Stomach (tissue), 8 donors: ENCODE measurements at regions not wholly inside any gene's neighbourhood (a gene's known extent, or its start where the extent isn't known, plus 50 kb on each side); places are given as distances from the start of the nearest gene placed in this dataset.
"Not testable (repeated sequence)": the region's sequence is repeated elsewhere in the genome, so short reads cannot be mapped to it uniquely, and the experiment has no call there.

Experiments used
- DNase-seq, 2 donors: peaks; one replicate each; pipeline versions ENCODE4 v3.0.0 to v3.0.0-alpha.2; 2013 to 2019
- H3K27ac ChIP-seq, 5 donors: fragments of 200-600 bp in 4 of 5; sonication (generic) in 4 of 5; one replicate each; pipeline ENCODE4 v1.5.1; 2013 to 2019; ENCODE audit warnings: mild to moderate bottlenecking in 1 of 5, moderate library complexity in 1 of 5
- H3K27me3 ChIP-seq, 3 donors: fragments of 200-600 bp; sonication (generic); one replicate each; pipeline ENCODE4 v1.5.1; 2017 to 2019; ENCODE audit warnings: mixed run types in 1 of 3
- H3K36me3 ChIP-seq, 4 donors: fragments of 200-600 bp; sonication (generic); 1 replicate in 3 of 4; 2 replicates in 1 of 4; pipeline ENCODE4 v1.5.1; 2016 to 2019
- H3K4me1 ChIP-seq, 4 donors: fragments of 200-600 bp; sonication (generic); one replicate each; pipeline ENCODE4 v1.5.1; 2016 to 2019
- H3K4me3 ChIP-seq, 4 donors: fragments of 200-600 bp; sonication (generic) in 3 of 4; one replicate each; pipeline ENCODE4 v1.5.1; 2016 to 2019; ENCODE audit warnings: mild to moderate bottlenecking in 1 of 4
- H3K9me3 ChIP-seq, 4 donors: fragments of 200-600 bp; sonication (generic); one replicate each; pipeline ENCODE4 v1.5.1; 2016 to 2019
- EP300 ChIP-seq: sonication (generic); formaldehyde crosslinking; IDR thresholded peaks from one replicate; pipeline ENCODE4 v1.6.1; 2017; ENCODE audit warnings: antibody characterized with exemption
- POLR2A ChIP-seq, 4 donors: fragments of 450-650 bp; IDR thresholded peaks; one replicate each; pipeline ENCODE4 v1.6.1; 2016; ENCODE audit warnings: antibody characterized with exemption in 4 of 4, control low read depth in 2 of 4, mild to moderate bottlenecking in 1 of 4, moderate library complexity in 1 of 4
- POLR2AphosphoS5 ChIP-seq, 3 donors: sonication (generic); formaldehyde crosslinking; IDR thresholded peaks; one replicate each; pipeline ENCODE4 v1.6.1; 2016; ENCODE audit warnings: antibody characterized with exemption in 3 of 3
- WGBS, 5 donors: extraction: QIAGEN DNeasy Blood & Tissue Kit in 3 of 5; methylation state at CpG; one replicate each; pipeline versions ENCODE4 v1.1.5 to v1.1.7; 2013 to 2018; 5-methylcytosine and 5-hydroxymethylcytosine counted together
- intact Hi-C: fragments of 100-400 bp; cut with DNase I; formaldehyde crosslinking; loops from one replicate; pipeline ENCODE4 v1.15.1; 2023; ENCODE audit warnings: low total_unique reads
- TF ChIP-seq, protein P1 (sequence below), 7 experiments: fragments of 450-650 bp in 4 of 7; fragments of 200-600 bp in 3 of 7; sonication (generic) in 3 of 7; IDR thresholded peaks; one replicate each; pipeline ENCODE4 v1.5.1; 2016 to 2019; ENCODE audit warnings: antibody characterized with exemption in 7 of 7, control low read depth in 2 of 7, mild to moderate bottlenecking in 1 of 7
- donor health status: healthy with polysubstance abuse.
- donor health status: Bipolar disorder and iron deficiency.
- donor health status: healthy.

- H3K9me3 ChIP-seq: no peaks in the 10 kb centered on the region
- no peak overlapping the region for H3K4me3 ChIP-seq
- intact Hi-C loops: no loop called here
- 61 to 82% (median 77%) methylated on average over 4 of the region's 4 CpGs for WGBS, 5 donors
- TF ChIP-seq EP300 (no peak), POLR2AphosphoS5 (IDR thresholded peaks at IDR 0.05) (no peak), POLR2A (IDR thresholded peaks at IDR 0.05) (no peak)
- TF ChIP-seq, protein P1, sequence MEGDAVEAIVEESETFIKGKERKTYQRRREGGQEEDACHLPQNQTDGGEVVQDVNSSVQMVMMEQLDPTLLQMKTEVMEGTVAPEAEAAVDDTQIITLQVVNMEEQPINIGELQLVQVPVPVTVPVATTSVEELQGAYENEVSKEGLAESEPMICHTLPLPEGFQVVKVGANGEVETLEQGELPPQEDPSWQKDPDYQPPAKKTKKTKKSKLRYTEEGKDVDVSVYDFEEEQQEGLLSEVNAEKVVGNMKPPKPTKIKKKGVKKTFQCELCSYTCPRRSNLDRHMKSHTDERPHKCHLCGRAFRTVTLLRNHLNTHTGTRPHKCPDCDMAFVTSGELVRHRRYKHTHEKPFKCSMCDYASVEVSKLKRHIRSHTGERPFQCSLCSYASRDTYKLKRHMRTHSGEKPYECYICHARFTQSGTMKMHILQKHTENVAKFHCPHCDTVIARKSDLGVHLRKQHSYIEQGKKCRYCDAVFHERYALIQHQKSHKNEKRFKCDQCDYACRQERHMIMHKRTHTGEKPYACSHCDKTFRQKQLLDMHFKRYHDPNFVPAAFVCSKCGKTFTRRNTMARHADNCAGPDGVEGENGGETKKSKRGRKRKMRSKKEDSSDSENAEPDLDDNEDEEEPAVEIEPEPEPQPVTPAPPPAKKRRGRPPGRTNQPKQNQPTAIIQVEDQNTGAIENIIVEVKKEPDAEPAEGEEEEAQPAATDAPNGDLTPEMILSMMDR (IDR thresholded peaks at IDR 0.05): no peak
- H3K4me1 ChIP-seq: no peaks in the 10 kb centered on the region
- no peak for DNase-seq
- no peaks in the 10 kb centered on the region for H3K36me3 ChIP-seq
- H3K27me3 ChIP-seq: peaks cover 0 to 23% (median 0%) of the 10 kb centered on the region in 3 donors
- no peak overlapping the region for H3K27ac ChIP-seq
These were observed 121.8 kb upstream of the SLC6A11 start for GRCh38 chr3:10694179-10694578.

GRCh38 chr3:10695186-10695585, 120.8 kb upstream of the SLC6A11 start:
- H3K4me3 ChIP-seq, H3K36me3 ChIP-seq, H3K27ac ChIP-seq, H3K9me3 ChIP-seq, H3K4me1 ChIP-seq, intact Hi-C loops, DNase-seq: not testable (repeated sequence)
- 53 to 79% (median 70%) methylated on average over 2 of the region's 2 CpGs for WGBS, 5 donors
- peaks cover 0 to 26% (median 0%) of the 10 kb centered on the region in 3 donors for H3K27me3 ChIP-seq

GRCh38 chr3:10695595-10696285, 120.3 kb upstream of the SLC6A11 start:
- no peaks in the 10 kb centered on the region for H3K4me1 ChIP-seq
- 44 to 61% (median 58%) methylated on average over 4 of the region's 4 CpGs for WGBS, 5 donors
- no peak overlapping the region for H3K27ac ChIP-seq
- peaks cover 0 to 32% (median 0%) of the 10 kb centered on the region in 3 donors for H3K27me3 ChIP-seq
- DNase-seq: no peak
- H3K4me3 ChIP-seq: no peak overlapping the region
- peaks cover 0 to 3% (median 0%) of the 10 kb centered on the region in 4 donors for H3K9me3 ChIP-seq
- no peaks in the 10 kb centered on the region for H3K36me3 ChIP-seq
- no peak for TF ChIP-seq POLR2AphosphoS5 (IDR thresholded peaks at IDR 0.05)
- no peak for TF ChIP-seq POLR2A (IDR thresholded peaks at IDR 0.05)
- no peak for TF ChIP-seq EP300
- TF ChIP-seq, protein P1 (IDR thresholded peaks at IDR 0.05): no peak
- intact Hi-C loops: no loop called here

DNA sequence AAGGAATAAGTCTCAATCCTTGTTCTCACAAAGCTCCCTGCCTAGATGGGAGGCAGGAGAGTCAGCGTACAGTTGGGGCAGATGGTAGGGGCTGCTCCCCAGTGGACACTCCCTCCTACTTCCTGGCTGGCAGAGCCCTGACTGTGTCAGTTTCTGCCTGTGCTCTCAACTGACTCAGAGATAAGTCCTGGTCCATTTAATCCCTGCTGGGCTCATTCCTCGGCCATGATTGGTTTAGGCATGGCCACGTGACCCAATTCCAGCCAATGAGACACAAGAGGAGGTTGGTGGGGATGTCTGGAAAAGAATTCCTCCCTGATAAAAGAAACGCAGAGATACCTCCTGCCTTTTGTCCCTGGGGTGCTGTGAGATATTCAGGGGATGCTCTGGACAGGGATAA, 118.1 kb upstream of the SLC6A11 start:
- DNase-seq: no peak
- intact Hi-C loops: no loop called here
- TF ChIP-seq POLR2A (IDR thresholded peaks at IDR 0.05) (no peak), EP300 (no peak), POLR2AphosphoS5 (IDR thresholded peaks at IDR 0.05) (no peak)
- TF ChIP-seq, protein P1 (IDR thresholded peaks at IDR 0.05): no peak
- Histone ChIP-seq H3K4me3 (no peak overlapping the region), H3K36me3 (no peaks in the 10 kb centered on the region), H3K27me3 (peaks cover 0 to 38% (median 0%) of the 10 kb centered on the region in 3 donors), H3K9me3 (peaks cover 0 to 4% (median 0%) of the 10 kb centered on the region in 4 donors), H3K27ac (no peak overlapping the region), H3K4me1 (no peaks in the 10 kb centered on the region)
- WGBS, 5 donors: 40 to 63% (median 53%) methylated on average over 4 of the region's 4 CpGs

GRCh38 chr3:10700821-10701220, 115.2 kb upstream of the SLC6A11 start:
- DNase-seq: no peak
- Histone ChIP-seq H3K27me3 (peaks cover 6 to 67% (median 16%) of the 10 kb centered on the region in 3 donors), H3K4me3 (no peak overlapping the region)

More at GRCh38 chr3:10700821-10701220, 115.2 kb upstream of the SLC6A11 start:
- TF ChIP-seq POLR2A (IDR thresholded peaks at IDR 0.05) (no peak), POLR2AphosphoS5 (IDR thresholded peaks at IDR 0.05) (no peak), EP300 (no peak)
- TF ChIP-seq, protein P1 (IDR thresholded peaks at IDR 0.05): no peak
- Histone ChIP-seq H3K9me3 (peaks cover 0 to 4% (median 0%) of the 10 kb centered on the region in 4 donors), H3K36me3 (no peaks in the 10 kb centered on the region), H3K4me1 (no peaks in the 10 kb centered on the region), H3K27ac (no peak overlapping the region)
- intact Hi-C loops: no loop called here
- WGBS, 5 donors: 64 to 75% (median 67%) methylated on average over 2 of the region's 2 CpGs
